ENCODE measurements at regions not wholly inside any gene's neighbourhood (a gene's known extent, or its start where the extent isn't known, plus 50 kb on each side); places are given as distances from the start of the nearest gene placed in this dataset.

- TF ChIP-seq CTCF (IDR thresholded peaks at IDR 0.05; ENCODE audit: poor library complexity, severe bottlenecking): no peak
- no peak for TF ChIP-seq SMC3 (conservative IDR thresholded peaks at IDR 0.05; ENCODE audit: poor library complexity)
- TF ChIP-seq TAF1 (IDR thresholded peaks at IDR 0.05; ENCODE audit: low read depth): no peak
- no peak for TF ChIP-seq POLR2AphosphoS5 (IDR thresholded peaks at IDR 0.05)
- TF ChIP-seq EP300 (conservative IDR thresholded peaks at IDR 0.05; ENCODE audit: poor library complexity, severe bottlenecking): no peak
- TF ChIP-seq REST (IDR thresholded peaks at IDR 0.05; ENCODE audit: borderline replicate concordance): no peak
- no peak for TF ChIP-seq RAD21 (conservative IDR thresholded peaks at IDR 0.05)
Measured at GRCh38 chr1:38308780-38309179, 262.2 kb upstream of the POU3F1 start.

Data from neural cell (in vitro differentiated cells).